ENCODE measurements at regions not wholly inside any gene's neighbourhood (a gene's known extent, or its start where the extent isn't known, plus 50 kb on each side); places are given as distances from the start of the nearest gene placed in this dataset.

DNA sequence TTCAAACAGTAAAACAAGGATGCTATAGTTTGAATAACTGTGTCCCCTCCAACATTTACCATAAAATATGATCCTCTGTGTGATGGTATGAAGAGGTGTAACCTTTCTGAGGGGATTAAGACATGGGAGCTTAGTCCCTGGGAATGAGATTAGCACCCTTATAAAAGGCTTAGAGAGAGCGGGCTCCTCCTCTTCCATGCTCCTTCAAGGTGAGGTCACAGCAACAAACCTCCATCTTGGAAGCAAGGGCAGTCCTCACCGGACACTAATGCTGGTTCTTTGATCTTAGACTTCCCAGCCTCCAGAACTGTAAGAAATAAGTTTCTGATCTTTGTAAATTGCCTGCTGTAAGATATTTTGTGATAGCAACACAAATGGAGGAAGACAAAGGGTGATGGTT is 700.3 kb downstream of the TMEM182 start:
- no peak overlapping the region for H4K91ac ChIP-seq (replicated peaks; ENCODE audit: insufficient read length, low read length)
- H3K23ac ChIP-seq (ENCODE audit: insufficient read length), result no peak overlapping the region
- H3K9ac ChIP-seq (replicated peaks in 1 of 4; ENCODE audit: extremely low read depth in 1 of 4, low read depth in 3 of 4, low read length in 3 of 4), result no peak overlapping the region
- H3K4me1 ChIP-seq (replicated peaks in 1 of 4; ENCODE audit: control insufficient read depth in 3 of 4, insufficient read depth in 4 of 4, low read length in 3 of 4), result no peaks in the 10 kb centered on the region
- H2AFZ ChIP-seq (ENCODE audit: low read length), result no peak overlapping the region
- no peak for DNase-seq (ENCODE audit: low read depth in 1 of 2, low spot score in 2 of 2)
- H4K5ac ChIP-seq (ENCODE audit: insufficient read length, low read depth, low read length), result no peak overlapping the region
- H2BK120ac ChIP-seq (replicated peaks; ENCODE audit: low read depth, low read length), result no peak overlapping the region
- H3K18ac ChIP-seq (ENCODE audit: extremely low read depth, low read length), result no peak overlapping the region
- no peak overlapping the region for H2BK15ac ChIP-seq (ENCODE audit: low read length)
- no peaks in the 10 kb centered on the region for H3K9me3 ChIP-seq (ENCODE audit: insufficient read depth in 2 of 2, low read depth in 1 of 2, low read length in 1 of 2)
- H3K79me2 ChIP-seq (ENCODE audit: control insufficient read depth in 1 of 2, insufficient read depth in 2 of 2, low read length in 2 of 2), result no peaks in the 10 kb centered on the region
- FAIRE-seq, result no peak
- H3K27me3 ChIP-seq (replicated peaks in 1 of 4; ENCODE audit: control insufficient read depth in 3 of 4, extremely low read depth in 1 of 4, insufficient read depth in 3 of 4, low read length in 3 of 4), result no peaks in the 10 kb centered on the region
- POLR2A ChIA-PET (ENCODE audit: partially characterized antibody), result no interaction called here
- H3K27ac ChIP-seq (ENCODE audit: low read depth, low read length), result no peak overlapping the region
- no peak overlapping the region for H3K4me2 ChIP-seq (ENCODE audit: insufficient read depth in 1 of 2, low read depth in 2 of 2, low read length in 2 of 2)
- no peak overlapping the region for H3K4me3 ChIP-seq (ENCODE audit: extremely low read depth in 1 of 4, insufficient read depth in 2 of 4, low read depth in 3 of 4, low read length in 4 of 4)
- H2BK12ac ChIP-seq (ENCODE audit: low read depth, low read length), result no peak overlapping the region
- H2AK5ac ChIP-seq (ENCODE audit: low read depth, low read length), result no peak overlapping the region
- H3K23me2 ChIP-seq (ENCODE audit: low read depth, low read length), result no peaks in the 10 kb centered on the region
- no peaks in the 10 kb centered on the region for H4K20me1 ChIP-seq (replicated peaks in 1 of 2; ENCODE audit: control insufficient read depth in 1 of 2, insufficient read depth in 2 of 2, low read length in 2 of 2)
- no peak overlapping the region for H3K56ac ChIP-seq (replicated peaks; ENCODE audit: insufficient read length, low read depth, low read length)
- CTCF ChIA-PET (ENCODE audit: partially characterized antibody), result no interaction called here
- no peak overlapping the region for H3K4ac ChIP-seq (replicated peaks; ENCODE audit: insufficient read length, low read depth, low read length)
- 83% methylated on average over 2 of the region's 2 CpGs; no CpG with 5 or more reads in 1 of the 2 experiments for WGBS, 2 experiments (ENCODE audit: extremely low coverage in 1 of 2, insufficient coverage in 1 of 2, insufficient read length in 1 of 2, insufficient replicate concordance in 2 of 2, low coverage in 1 of 2, low lambda C conversion rate in 2 of 2, missing lambda C conversion rate in 1 of 2)
- no peak overlapping the region for H3K14ac ChIP-seq (ENCODE audit: insufficient read length)
- no peak overlapping the region for H2BK5ac ChIP-seq (ENCODE audit: low read depth, low read length)
- no peak overlapping the region for H4K8ac ChIP-seq (ENCODE audit: extremely low read depth, insufficient read depth, low read length)
- no peaks in the 10 kb centered on the region for H3K36me3 ChIP-seq (ENCODE audit: control insufficient read depth in 2 of 4, insufficient read depth in 4 of 4, low read length in 3 of 4)
- no peaks in the 10 kb centered on the region for H3K79me1 ChIP-seq (ENCODE audit: low read depth, low read length)
- no peak overlapping the region for H2BK20ac ChIP-seq (ENCODE audit: low read length)
- TF ChIP-seq ZNF274 (IDR thresholded peaks at IDR 0.05; ENCODE audit: borderline replicate concordance, extremely low read depth, low read length) (no peak), TEAD4 (IDR thresholded peaks at IDR 0.05; ENCODE audit: low read depth, low read length) (no peak), JUND (IDR thresholded peaks at IDR 0.05; ENCODE audit: low read length) (no peak), CBX8 (IDR thresholded peaks at IDR 0.05; ENCODE audit: borderline replicate concordance, low read depth, low read length) (no peak), SP4 (IDR thresholded peaks at IDR 0.05; ENCODE audit: low read length) (no peak), RBBP5 (IDR thresholded peaks at IDR 0.05; ENCODE audit: borderline replicate concordance, low read depth, low read length) (no peak), HDAC6 (IDR thresholded peaks at IDR 0.05; ENCODE audit: low read depth, low read length) (no peak), RXRA (IDR thresholded peaks at IDR 0.05; ENCODE audit: insufficient read depth, low read depth, low read length) (no peak), SIN3A (conservative IDR thresholded peaks at IDR 0.05 in 1 of 2, IDR thresholded peaks at IDR 0.05 in 1 of 2; ENCODE audit: low read depth in 1 of 2, low read length in 2 of 2) (no peak), SIX5 (IDR thresholded peaks at IDR 0.05; ENCODE audit: low read depth, low read length) (no peak), CTBP2 (IDR thresholded peaks at IDR 0.05; ENCODE audit: borderline replicate concordance, insufficient read depth, insufficient read length, low read length) (no peak), EZH2 (IDR thresholded peaks at IDR 0.05; ENCODE audit: low read depth, low read length, severe bottlenecking) (no peak), CEBPB (IDR thresholded peaks at IDR 0.05; ENCODE audit: low read depth, low read length) (no peak)
- TF ChIP-seq, protein P1, sequence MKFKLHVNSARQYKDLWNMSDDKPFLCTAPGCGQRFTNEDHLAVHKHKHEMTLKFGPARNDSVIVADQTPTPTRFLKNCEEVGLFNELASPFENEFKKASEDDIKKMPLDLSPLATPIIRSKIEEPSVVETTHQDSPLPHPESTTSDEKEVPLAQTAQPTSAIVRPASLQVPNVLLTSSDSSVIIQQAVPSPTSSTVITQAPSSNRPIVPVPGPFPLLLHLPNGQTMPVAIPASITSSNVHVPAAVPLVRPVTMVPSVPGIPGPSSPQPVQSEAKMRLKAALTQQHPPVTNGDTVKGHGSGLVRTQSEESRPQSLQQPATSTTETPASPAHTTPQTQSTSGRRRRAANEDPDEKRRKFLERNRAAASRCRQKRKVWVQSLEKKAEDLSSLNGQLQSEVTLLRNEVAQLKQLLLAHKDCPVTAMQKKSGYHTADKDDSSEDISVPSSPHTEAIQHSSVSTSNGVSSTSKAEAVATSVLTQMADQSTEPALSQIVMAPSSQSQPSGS (IDR thresholded peaks at IDR 0.05; ENCODE audit: low read length), result no peak
